NCI-H187 treated with DMSO at 0.1 percent for 48 hours (cell line): ENCODE measurements at regions not wholly inside any gene's neighbourhood (a gene's known extent, or its start where the extent isn't known, plus 50 kb on each side); places are given as distances from the start of the nearest gene placed in this dataset.

ENCODE experiments used
- DNase-seq: peaks from one replicate; lab custom pipeline; 2025; lab: John Stamatoyannopoulos, UW

DNA sequence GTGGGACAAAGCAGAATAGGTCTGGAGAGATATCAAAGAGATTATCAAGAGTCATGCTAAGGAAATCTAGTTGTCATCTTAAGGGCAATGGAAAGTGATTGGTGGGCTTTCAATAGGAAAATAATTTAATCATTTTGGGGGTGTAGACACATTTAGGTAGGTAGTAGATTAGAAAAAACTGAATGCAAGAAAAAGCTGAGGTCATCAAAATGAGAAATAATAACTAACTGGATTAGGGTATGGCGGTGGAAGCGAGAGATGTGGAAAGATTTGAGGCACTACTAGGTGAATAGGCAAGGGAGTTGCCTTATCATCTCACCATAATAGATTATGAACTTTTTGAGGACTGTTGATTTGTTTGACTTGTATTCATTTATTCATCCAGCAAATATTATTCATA, 393.2 kb upstream of the ZNF608 start:
- no peak for DNase-seq

DNA sequence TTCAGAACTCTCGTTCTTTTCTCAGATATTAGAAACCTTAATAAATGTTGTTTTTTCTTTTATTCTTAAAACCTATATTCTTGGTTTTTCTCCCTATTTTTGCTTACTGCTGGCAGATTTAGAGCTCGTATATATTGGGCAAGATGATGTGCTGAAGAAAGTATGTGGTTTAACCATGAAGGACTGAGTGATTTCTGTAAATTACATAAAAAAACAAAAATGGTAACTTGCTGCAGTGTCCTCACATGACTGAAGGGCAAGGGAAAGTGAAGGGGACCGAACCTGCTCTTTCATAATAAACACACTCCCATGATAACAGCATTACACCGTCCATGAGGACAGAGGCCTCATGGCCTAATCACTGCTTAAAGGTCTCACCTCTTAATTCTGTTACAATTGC, 393.8 kb upstream of the ZNF608 start:
- no peak for DNase-seq

DNA sequence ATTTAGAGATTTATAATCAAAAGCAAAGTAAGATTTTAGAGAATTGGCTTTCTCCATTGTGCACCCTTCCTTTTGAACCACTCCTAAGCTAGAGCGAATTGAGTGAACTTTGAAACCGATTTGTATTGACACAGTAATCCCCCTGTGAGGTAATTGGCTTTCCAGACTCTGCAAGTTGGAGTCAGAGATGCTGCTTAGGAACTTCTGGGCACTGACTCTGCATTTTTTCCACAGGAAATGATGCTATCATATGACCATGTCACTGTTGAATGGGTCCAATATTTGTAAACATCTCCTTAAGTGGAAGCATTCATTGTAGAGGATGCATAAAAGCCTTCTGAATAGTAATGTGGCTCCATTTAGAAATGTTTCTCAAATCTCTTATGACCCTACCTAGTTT, 394.4 kb upstream of the ZNF608 start:
- no peak for DNase-seq

DNA sequence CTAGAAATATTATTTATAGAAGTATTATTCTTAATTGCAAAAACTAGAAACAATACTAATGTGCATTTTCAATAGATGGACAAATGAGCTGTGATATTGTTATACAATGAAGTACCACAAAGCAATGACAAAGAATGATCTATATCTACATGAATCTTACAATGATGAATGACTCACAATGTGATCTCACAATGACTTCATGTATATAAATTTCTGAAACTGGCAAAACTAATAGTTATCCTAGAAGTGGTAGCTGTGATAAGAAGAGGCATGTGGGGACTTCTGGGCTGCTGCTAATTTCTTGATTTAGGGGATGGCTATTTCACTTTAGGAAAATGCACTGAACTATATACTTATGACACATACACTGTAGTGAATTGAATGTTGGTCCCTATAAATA, 396.0 kb upstream of the ZNF608 start:
- no peak for DNase-seq

DNA sequence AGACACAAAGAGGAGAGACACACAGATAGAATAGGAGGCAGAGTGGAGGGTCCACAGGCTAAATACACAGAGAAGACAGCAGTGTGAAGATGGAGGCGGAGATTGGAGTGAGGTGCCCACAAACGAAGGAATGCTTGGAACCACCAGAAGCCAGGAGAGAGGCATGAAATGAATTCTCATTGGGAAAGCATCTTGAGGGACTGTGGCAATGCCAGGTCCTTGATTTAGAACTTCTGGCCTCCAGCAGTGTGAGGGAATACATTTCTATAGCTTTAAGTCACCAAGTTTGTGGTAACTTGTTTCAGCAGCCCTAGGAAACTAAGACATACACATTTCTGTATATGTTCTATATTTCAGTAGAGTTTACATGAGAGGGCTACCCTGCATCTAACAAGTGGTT, 396.6 kb upstream of the ZNF608 start:
- DNase-seq, result no peak

DNA sequence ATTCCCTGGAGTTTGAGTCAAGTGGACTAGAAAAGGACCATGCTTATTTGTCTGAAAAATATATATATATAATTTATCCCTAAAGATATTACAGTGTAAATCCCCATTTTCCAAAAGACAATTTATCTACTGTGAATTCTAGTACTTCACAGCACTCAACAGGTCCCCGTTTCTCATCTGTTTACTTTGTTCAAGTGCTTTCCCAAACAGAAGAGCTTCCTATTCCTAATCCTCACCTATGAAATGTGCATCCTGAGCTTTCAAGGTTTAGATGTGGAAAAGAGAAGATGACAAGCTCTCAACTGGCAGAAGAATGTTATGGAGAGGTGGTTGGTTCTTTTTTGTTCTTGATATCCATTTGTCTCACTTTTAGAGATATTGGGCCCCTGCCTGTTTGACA, 401.6 kb upstream of the ZNF608 start:
- DNase-seq, result no peak

DNA sequence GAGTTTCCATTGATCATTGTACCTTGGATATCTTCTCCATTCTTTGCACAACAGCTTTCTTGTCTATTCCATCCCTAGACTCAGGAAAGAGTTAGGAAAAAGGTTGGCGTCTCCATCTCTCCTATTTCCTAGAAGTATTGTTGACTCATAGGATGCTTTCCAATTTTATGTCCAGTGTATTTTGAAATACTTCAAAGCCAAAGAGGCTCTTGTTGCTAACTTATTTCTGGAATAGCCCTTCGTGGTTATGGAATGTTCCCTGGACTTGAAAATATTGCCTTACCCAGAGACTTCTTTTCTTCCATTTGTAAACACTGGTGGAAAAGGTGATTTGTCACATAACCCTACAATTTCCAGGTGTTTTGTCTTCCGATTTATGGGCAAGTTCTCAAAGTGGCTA, 402.3 kb upstream of the ZNF608 start:
- no peak for DNase-seq

DNA sequence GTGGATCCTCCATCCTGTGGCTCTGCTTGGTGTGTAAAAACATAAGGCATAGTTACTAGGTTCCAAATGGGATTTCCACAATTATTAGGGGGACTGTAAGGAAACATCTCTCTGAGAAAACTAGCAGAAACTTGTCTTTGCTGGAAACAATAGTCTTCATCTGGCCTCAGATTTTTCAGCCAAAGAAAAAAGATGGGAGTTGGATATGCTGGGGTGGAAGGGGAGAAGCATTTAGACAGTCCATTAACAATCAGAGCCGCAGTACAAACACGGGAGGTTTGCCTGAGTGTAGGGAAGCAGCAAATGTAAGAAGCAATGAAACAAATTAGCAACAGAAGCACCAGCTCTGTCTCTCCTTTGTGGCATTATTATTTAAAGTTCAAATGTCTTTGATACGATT, 402.7 kb upstream of the ZNF608 start:
- no peak for DNase-seq

DNA sequence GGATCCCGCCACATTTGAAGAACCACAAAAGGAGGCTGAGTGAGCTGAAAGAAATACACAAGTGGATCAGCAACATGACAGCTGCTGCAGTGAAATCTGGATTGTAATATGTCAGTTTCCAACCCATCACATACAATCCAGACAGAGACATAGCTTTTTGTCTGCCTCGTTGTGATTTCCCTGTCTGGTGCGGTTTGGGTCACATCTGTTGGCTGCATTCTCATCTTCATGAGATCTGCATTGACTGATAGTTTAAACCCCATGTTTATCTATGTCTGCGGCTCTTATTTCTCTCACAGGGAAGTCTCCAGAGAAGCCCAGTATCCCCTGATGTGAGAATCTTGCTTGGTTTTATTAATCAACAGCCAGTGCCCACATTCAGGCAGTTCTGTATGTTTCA, 403.1 kb upstream of the ZNF608 start:
- no peak for DNase-seq

DNA sequence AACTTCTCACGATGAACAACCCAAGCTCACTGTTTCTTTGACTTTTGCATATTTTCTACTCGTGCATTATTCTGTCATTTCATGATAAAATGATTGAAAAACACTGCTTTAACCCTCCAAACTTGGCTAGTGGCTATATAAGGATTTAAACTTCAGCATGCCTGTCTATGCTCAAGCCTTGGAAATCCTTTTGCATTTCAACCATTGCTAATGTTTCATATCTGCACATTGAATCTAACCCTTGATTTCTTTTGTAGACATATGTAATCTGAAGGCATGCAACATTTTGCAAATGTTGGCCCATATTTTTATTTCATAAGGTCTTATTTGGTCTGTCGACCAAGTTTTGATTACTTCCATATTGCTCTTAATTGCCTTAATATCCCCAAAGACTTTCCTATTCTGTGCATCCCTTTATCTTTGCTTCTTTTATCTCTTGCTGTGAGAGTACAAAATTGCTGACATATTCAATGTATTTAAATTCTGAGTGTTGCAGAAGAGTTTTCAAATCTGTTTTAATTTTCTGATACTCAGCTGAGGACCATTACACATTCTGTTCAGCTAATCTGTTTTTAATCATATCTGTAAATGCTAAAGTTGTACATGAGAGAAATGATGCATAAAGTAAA, 403.7 kb upstream of the ZNF608 start:
- DNase-seq, result no peak

DNA sequence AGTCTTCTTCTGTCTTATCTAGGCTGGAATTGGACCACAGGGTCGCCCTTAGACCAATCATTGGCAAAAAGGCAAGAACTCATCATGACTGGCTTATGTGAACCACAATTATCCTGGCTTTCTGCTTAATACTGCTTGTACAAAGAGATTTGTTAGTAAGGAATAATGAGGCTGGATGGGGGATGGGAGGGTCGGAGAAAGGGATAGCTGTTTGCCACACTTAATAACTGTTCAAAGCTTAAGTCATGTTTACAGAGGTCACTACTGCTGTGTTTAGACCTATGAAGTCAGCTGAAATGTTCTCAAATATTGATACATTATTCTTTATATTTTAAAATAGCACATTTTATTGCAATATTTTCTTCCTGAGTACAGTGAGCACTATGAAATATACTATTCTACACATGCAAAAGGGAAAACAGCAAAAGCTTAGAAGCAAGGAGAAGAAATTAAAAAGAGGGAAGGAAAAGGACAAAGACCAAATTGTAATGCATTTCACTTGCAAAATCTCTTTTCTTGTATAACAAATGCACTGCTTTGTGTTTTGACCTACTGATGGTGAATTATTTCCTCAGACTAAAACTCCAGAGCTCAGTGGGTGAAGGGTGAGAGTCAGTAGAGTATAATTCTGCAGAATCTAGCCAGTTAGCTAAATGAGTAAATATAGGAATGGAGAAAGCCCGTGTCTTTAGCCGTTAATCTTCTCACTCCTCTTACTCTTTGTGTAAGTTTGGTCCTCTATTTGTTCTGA, 404.9 kb upstream of the ZNF608 start:
- no peak for DNase-seq

DNA sequence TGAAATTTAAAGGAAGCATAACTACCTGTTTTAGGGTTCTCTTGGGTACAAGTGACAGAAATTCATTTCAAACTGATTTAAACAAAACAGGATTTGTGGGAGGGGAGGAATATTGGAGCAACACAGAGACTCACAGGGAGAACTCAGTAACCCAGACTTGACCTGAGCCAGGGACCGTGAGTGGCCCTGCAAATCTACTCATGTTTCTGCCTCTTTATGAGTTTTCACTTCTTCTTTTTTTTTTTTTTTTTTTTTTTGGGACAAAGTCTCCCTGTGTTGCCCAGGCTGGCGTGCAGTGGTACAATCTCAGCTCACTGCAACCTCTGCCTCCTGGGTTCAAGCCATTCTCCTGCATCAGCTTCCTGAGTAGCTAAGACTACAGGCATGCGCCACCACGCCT, 405.6 kb upstream of the ZNF608 start:
- DNase-seq, result no peak

DNA sequence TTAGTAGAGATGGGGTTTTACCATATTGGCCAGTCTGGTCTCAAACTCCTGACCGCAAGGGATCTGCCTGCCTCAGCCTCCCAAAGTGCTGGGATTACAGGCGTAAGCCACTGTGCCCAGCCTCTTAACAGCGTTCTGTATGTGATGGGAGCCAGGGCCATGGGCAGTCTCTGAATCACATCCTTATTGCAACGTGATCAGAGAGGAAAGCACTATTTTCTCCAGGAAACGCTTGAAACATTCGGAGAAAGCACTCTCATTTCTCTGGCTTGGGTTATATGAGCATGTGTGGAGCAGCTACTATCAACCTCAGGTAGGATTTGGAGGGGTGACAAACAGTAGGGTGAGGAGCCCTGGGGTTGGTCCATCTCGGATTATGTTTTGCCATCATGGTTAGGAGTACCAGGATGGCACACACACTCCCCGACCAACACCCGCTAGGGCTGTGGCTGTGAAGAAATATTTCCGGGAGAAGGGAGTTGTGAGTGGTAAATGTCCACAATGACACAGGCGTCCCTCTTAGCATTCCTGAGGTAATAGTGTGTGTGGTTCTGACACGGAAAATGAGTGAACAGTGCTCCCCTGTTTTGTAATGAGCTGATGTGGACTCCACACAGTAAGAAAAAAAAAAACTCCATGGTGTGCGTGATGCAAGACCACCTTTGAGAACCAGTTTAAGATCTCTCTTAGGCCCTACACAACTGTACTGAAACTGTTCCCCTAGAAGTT, 406.2 kb upstream of the ZNF608 start:
- DNase-seq, result no peak

DNA sequence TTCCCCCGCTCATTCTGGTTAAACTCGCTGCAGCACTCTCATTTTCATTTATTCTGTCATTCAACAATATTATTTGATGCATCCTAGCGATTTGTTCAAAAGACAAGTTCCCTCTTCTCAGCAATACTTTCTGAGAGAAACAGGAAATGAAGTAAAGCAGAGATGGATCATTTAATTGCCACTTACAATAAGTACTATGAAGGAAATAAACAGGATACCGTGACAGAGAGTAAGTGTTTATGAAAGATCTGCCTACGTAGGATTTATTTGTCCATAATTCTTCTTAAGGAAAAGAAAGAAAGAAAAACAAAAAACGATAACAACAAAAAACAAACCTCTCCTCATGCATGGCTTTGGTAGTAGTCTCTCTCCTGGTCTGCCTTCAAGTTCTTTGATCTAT, 406.8 kb upstream of the ZNF608 start:
- no peak for DNase-seq

DNA sequence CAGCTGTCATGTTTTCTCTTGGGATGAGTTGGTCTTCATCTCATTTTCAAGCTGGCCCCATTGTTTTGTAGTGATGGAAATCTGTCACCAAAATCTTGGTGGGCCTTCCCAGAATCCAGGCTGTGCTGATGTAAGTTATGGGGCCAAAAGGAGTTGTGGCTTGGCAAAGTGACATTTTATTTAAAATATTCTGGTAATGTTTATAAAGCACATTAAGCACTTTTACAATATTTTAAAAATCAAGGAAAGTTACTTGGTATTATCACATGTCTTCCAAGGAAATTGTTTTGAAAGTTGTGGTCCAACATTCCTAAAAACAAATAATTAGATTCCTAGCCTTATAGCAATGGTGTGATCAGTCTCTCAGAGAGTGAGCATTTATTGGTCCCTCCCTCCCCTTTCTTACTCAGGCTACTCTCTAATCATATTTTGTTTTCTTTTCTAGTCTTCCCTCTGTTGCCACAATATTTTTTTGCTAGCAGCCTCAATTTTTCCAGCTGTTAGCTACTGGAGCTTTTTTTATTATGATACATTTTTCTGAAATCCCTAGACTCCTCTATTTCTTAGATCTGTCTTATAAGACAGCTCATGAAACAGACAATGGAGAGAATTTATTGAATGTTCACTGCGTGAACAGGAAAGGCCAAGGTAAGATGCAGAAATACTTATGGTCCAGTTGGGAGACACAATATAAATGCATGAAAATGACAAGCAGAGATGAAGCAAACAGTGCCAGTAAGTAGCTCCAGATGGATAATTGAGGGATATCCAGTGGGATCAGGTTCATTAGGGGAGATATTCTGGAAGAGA, 408.1 kb upstream of the ZNF608 start:
- DNase-seq, result no peak

DNA sequence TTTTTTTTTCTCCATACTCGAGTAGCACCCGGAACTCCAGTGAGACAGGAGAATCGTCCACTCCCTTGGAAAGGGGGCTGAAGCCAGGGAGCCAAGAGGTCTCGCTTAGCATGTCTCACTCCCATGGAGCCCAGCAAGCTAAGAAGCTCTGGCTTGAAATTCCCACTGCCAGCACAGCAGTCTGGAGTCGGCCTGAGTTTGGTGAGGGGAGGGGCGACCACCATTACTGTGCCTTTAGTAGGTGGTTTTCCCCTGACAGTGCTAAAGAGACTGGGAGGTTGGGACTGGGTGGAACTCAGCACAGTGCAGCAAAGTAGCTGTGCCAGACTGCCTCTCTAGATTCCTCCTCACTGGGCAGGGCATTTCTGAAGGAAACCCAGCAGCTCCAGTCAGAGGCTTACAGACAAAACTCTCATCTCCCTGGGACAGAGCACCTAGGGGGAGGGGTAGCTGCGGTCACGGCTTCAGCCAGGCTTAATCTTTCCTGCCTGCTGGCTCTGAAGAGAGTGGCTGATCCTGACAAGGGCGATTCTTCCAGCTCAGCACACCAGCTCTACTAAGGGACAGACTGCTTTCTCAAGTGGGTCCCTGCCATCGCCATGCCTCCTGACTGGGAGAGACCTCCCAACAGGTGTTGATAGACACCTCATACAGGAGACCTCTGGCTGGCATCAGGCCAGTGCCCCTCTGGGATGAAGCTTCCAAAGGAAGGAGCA, 414.5 kb upstream of the ZNF608 start:
- no peak for DNase-seq

DNA sequence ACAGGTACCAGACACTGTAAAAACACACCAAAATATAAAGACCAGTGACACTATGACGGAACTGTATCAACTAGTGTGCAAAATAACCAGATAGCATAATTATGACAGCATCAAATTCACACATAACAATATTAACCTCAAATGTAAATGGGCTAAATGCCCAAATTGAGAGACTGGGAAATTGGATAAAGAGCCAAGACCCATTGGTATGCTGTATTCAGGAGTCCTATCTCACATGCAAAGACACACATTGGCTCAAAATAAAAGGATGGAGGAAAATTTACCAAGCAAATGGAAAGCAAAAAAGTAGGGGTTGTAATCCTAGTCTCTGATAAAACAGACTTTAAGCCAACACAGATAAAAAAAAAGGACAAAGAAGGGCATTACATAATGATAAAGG, 416.3 kb upstream of the ZNF608 start:
- no peak for DNase-seq

DNA sequence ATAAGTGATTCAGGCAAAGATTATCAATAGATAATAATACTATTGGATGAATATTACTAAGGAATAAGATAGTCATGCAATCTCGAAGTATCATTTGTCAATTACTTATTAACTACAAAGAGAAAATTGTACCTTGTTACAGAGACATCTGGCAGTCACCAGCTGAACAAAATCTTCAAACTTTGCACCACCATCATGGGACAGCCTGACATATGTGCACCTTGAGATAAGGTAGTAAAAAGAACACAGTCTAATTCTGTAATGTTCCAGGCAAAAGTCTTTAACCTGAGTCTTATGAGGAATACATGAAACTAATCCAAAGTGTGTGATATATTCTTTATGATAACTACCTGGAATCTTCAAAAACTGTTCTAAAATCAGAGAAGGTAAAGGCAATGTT, 423.0 kb upstream of the ZNF608 start:
- DNase-seq, result no peak

DNA sequence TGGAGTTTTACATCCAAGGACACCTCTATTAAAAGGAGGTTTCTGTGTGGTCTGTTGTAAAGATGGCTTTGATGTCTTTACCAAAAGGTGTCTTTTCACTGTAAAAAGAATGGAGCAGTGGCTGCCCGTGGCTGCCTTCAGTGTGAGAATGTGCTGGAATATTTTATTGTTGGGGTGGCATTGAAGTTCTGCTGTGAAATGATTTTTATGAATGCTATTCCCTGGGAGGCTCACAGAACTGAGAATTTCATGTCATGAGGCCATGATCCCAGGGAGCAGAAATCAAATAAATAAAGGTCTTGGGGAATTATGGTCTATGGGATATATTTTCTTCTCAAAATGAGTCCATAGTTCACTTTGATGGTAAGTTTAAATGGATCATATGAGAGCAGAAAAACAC, 425.2 kb upstream of the ZNF608 start:
- no peak for DNase-seq

DNA sequence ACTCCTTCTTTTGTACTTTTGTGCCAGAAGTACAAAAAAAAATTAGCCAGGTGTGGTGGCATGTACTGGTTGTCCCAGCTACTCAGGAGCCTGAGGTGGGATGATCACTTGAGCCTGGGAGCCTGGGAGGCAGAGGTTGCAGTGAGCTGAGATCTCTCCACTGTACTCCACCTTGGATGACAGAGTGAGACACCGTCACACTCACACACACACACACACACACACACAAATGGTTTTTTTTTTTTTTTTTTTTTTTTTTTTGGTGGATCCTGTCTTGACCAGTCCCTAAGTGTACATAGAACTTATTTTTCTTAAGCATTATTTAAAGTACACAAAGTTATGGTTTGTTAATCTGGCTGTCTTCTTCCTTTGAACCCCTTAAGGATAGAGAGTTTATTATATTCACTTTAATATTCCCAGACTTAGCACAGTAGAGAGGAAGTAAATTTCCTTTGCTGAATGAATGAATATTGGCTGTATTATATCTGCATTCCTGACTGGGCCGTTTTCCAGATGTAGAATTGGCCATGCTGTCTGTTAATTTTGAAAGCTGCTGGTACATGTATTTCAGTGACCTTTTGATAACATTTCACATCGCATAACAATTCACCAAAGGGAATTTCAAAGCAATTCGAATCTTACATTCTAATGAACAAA, 429.0 kb upstream of the ZNF608 start:
- no peak for DNase-seq

DNA sequence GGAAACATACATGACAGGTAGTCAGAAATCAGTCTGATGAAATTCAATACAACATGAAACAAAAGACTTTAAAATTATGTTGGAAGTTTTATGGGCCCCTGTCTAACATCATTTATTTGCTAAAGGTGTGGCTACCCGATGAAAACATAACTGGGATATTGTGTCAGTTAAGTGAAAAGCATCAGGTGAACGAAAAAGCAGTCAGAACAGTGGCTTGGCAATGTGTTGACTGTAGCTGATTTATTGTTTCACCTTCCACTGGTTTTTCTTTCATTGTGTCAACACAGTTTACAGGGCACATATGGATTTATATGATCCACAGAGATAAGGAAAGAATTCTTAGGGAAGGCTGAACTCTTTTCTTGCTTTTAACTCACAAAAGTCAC, 429.6 kb upstream of the ZNF608 start:
- no peak for DNase-seq
